ENCODE measurements at regions not wholly inside any gene's neighbourhood (a gene's known extent, or its start where the extent isn't known, plus 50 kb on each side); places are given as distances from the start of the nearest gene placed in this dataset.

- no peaks in the 10 kb centered on the region for H3K27me3 ChIP-seq (ENCODE audit: control insufficient read depth in 2 of 2, insufficient read depth in 1 of 2, low read length in 1 of 2)
- H3K27ac ChIP-seq (ENCODE audit: low read depth in 1 of 2, low read length in 1 of 2), result no peak overlapping the region
- H3K4me3 ChIP-seq (ENCODE audit: low read length in 2 of 2), result no peak overlapping the region
- H3K4me1 ChIP-seq (ENCODE audit: control insufficient read depth in 2 of 2, insufficient read depth in 2 of 2, low read length in 2 of 2), result peaks cover 3 to 24% of the 10 kb centered on the region in 2 donors
- H3K9me3 ChIP-seq (ENCODE audit: control insufficient read depth in 2 of 2, insufficient read depth in 1 of 2, low read length in 1 of 2), result no peaks in the 10 kb centered on the region
- no peaks in the 10 kb centered on the region for H3K36me3 ChIP-seq (ENCODE audit: control insufficient read depth in 2 of 2, insufficient read depth in 2 of 2, low read length in 1 of 2)
- no peak for DNase-seq (ENCODE audit: low read depth in 6 of 9, low spot score in 9 of 9)
- WGBS, result 98% methylated on average over 5 of the region's 5 CpGs
Measured at GRCh38 chr2:55114082-55114481, 63.8 kb upstream of the RTN4 start.

GRCh38 chr2:55112229-55113031 is 62.2 kb upstream of the RTN4 start:
- no peak overlapping the region for H3K4me3 ChIP-seq (ENCODE audit: low read length in 2 of 2)
- no peak for DNase-seq (ENCODE audit: low read depth in 6 of 9, low spot score in 9 of 9)
- WGBS, result 64% methylated on average over 13 of the region's 13 CpGs

GRCh38 chr2:55111570-55112228 is 61.4 kb upstream of the RTN4 start:
- H3K4me1 ChIP-seq (ENCODE audit: control insufficient read depth in 2 of 2, insufficient read depth in 2 of 2, low read length in 2 of 2), result peaks cover 3 to 18% of the 10 kb centered on the region in 2 donors

More at GRCh38 chr2:55112229-55113031, 62.2 kb upstream of the RTN4 start:
- H3K4me1 ChIP-seq (ENCODE audit: control insufficient read depth in 2 of 2, insufficient read depth in 2 of 2, low read length in 2 of 2), result peaks cover 3 to 18% of the 10 kb centered on the region in 2 donors
- H3K27me3 ChIP-seq (ENCODE audit: control insufficient read depth in 2 of 2, insufficient read depth in 1 of 2, low read length in 1 of 2), result no peaks in the 10 kb centered on the region
- H3K36me3 ChIP-seq (ENCODE audit: control insufficient read depth in 2 of 2, insufficient read depth in 2 of 2, low read length in 1 of 2), result no peaks in the 10 kb centered on the region
- H3K27ac ChIP-seq (ENCODE audit: low read depth in 1 of 2, low read length in 1 of 2), result peak overlapping the region; percentile 49 to 73
- H3K9me3 ChIP-seq (ENCODE audit: control insufficient read depth in 2 of 2, insufficient read depth in 1 of 2, low read length in 1 of 2), result no peaks in the 10 kb centered on the region

GRCh38 chr2:55111230-55111569 is 60.9 kb upstream of the RTN4 start:
- Histone ChIP-seq H3K27me3 (ENCODE audit: control insufficient read depth in 2 of 2, insufficient read depth in 1 of 2, low read length in 1 of 2) (no peaks in the 10 kb centered on the region), H3K4me3 (ENCODE audit: low read length in 2 of 2) (no peak overlapping the region), H3K36me3 (ENCODE audit: control insufficient read depth in 2 of 2, insufficient read depth in 2 of 2, low read length in 1 of 2) (no peaks in the 10 kb centered on the region), H3K9me3 (ENCODE audit: control insufficient read depth in 2 of 2, insufficient read depth in 1 of 2, low read length in 1 of 2) (no peaks in the 10 kb centered on the region), H3K4me1 (ENCODE audit: control insufficient read depth in 2 of 2, insufficient read depth in 2 of 2, low read length in 2 of 2) (peaks cover 3 to 18% of the 10 kb centered on the region in 2 donors), H3K27ac (ENCODE audit: low read depth in 1 of 2, low read length in 1 of 2) (no peak overlapping the region)
- WGBS, result 94% methylated on average over 4 of the region's 4 CpGs
- DNase-seq (ENCODE audit: low read depth in 6 of 9, low spot score in 9 of 9), result no peak

More at GRCh38 chr2:55111570-55112228, 61.4 kb upstream of the RTN4 start:
- Histone ChIP-seq H3K27me3 (ENCODE audit: control insufficient read depth in 2 of 2, insufficient read depth in 1 of 2, low read length in 1 of 2) (no peaks in the 10 kb centered on the region), H3K36me3 (ENCODE audit: control insufficient read depth in 2 of 2, insufficient read depth in 2 of 2, low read length in 1 of 2) (no peaks in the 10 kb centered on the region), H3K27ac (ENCODE audit: low read depth in 1 of 2, low read length in 1 of 2) (peak overlapping the region; percentile 27 to 61), H3K9me3 (ENCODE audit: control insufficient read depth in 2 of 2, insufficient read depth in 1 of 2, low read length in 1 of 2) (no peaks in the 10 kb centered on the region), H3K4me3 (ENCODE audit: low read length in 2 of 2) (no peak overlapping the region)
- WGBS, result 44% methylated on average over 11 of the region's 11 CpGs
- DNase-seq (ENCODE audit: low read depth in 6 of 9, low spot score in 9 of 9), result peak in 1 of 9 donors; percentile 42

GRCh38 chr2:55109219-55109891 is 59.1 kb upstream of the RTN4 start:
- Histone ChIP-seq H3K27ac (ENCODE audit: low read depth in 1 of 2, low read length in 1 of 2) (no peak overlapping the region), H3K36me3 (ENCODE audit: control insufficient read depth in 2 of 2, insufficient read depth in 2 of 2, low read length in 1 of 2) (no peaks in the 10 kb centered on the region), H3K9me3 (ENCODE audit: control insufficient read depth in 2 of 2, insufficient read depth in 1 of 2, low read length in 1 of 2) (no peaks in the 10 kb centered on the region), H3K27me3 (ENCODE audit: control insufficient read depth in 2 of 2, insufficient read depth in 1 of 2, low read length in 1 of 2) (no peaks in the 10 kb centered on the region), H3K4me3 (ENCODE audit: low read length in 2 of 2) (no peak overlapping the region), H3K4me1 (ENCODE audit: control insufficient read depth in 2 of 2, insufficient read depth in 2 of 2, low read length in 2 of 2) (peaks cover 3 to 18% of the 10 kb centered on the region in 2 donors)
- no peak for DNase-seq (ENCODE audit: low read depth in 6 of 9, low spot score in 9 of 9)
- WGBS, result 96% methylated on average over 2 of the region's 2 CpGs

GRCh38 chr2:55108456-55109160 is 58.4 kb upstream of the RTN4 start:
- Histone ChIP-seq H3K4me1 (ENCODE audit: control insufficient read depth in 2 of 2, insufficient read depth in 2 of 2, low read length in 2 of 2) (peaks cover 3 to 18% of the 10 kb centered on the region in 2 donors), H3K4me3 (ENCODE audit: low read length in 2 of 2) (no peak overlapping the region), H3K27ac (ENCODE audit: low read depth in 1 of 2, low read length in 1 of 2) (no peak overlapping the region), H3K9me3 (ENCODE audit: control insufficient read depth in 2 of 2, insufficient read depth in 1 of 2, low read length in 1 of 2) (no peaks in the 10 kb centered on the region), H3K27me3 (ENCODE audit: control insufficient read depth in 2 of 2, insufficient read depth in 1 of 2, low read length in 1 of 2) (no peaks in the 10 kb centered on the region), H3K36me3 (ENCODE audit: control insufficient read depth in 2 of 2, insufficient read depth in 2 of 2, low read length in 1 of 2) (no peaks in the 10 kb centered on the region)
- WGBS, result 96% methylated on average over 7 of the region's 7 CpGs
- no peak for DNase-seq (ENCODE audit: low read depth in 6 of 9, low spot score in 9 of 9)

- H3K9me3 ChIP-seq (ENCODE audit: control insufficient read depth in 2 of 2, insufficient read depth in 1 of 2, low read length in 1 of 2), result no peaks in the 10 kb centered on the region
- no peak overlapping the region for H3K27ac ChIP-seq (ENCODE audit: low read depth in 1 of 2, low read length in 1 of 2)
- H3K4me1 ChIP-seq (ENCODE audit: control insufficient read depth in 2 of 2, insufficient read depth in 2 of 2, low read length in 2 of 2), result peaks cover under 1 to 15% of the 10 kb centered on the region in 2 donors
- H3K27me3 ChIP-seq (ENCODE audit: control insufficient read depth in 2 of 2, insufficient read depth in 1 of 2, low read length in 1 of 2), result no peaks in the 10 kb centered on the region
- no peak for DNase-seq (ENCODE audit: low read depth in 6 of 9, low spot score in 9 of 9)
- H3K36me3 ChIP-seq (ENCODE audit: control insufficient read depth in 2 of 2, insufficient read depth in 2 of 2, low read length in 1 of 2), result no peaks in the 10 kb centered on the region
- H3K4me3 ChIP-seq (ENCODE audit: low read length in 2 of 2), result no peak overlapping the region
Measured at GRCh38 chr2:55107436-55107835, 57.2 kb upstream of the RTN4 start.

GRCh38 chr2:55106148-55106547 is 55.9 kb upstream of the RTN4 start:
- peaks cover 0 to 5% of the 10 kb centered on the region in 2 donors for H3K4me1 ChIP-seq (ENCODE audit: control insufficient read depth in 2 of 2, insufficient read depth in 2 of 2, low read length in 2 of 2)
- no peaks in the 10 kb centered on the region for H3K9me3 ChIP-seq (ENCODE audit: control insufficient read depth in 2 of 2, insufficient read depth in 1 of 2, low read length in 1 of 2)
- H3K4me3 ChIP-seq (ENCODE audit: low read length in 2 of 2), result no peak overlapping the region
- H3K36me3 ChIP-seq (ENCODE audit: control insufficient read depth in 2 of 2, insufficient read depth in 2 of 2, low read length in 1 of 2), result no peaks in the 10 kb centered on the region
- DNase-seq (ENCODE audit: low read depth in 6 of 9, low spot score in 9 of 9), result no peak
- H3K27me3 ChIP-seq (ENCODE audit: control insufficient read depth in 2 of 2, insufficient read depth in 1 of 2, low read length in 1 of 2), result no peaks in the 10 kb centered on the region
- H3K27ac ChIP-seq (ENCODE audit: low read depth in 1 of 2, low read length in 1 of 2), result no peak overlapping the region
- 98% methylated on average over 1 of the region's 1 CpG for WGBS
